GM12875 (cell line): ENCODE measurements at regions not wholly inside any gene's neighbourhood (a gene's known extent, or its start where the extent isn't known, plus 50 kb on each side); places are given as distances from the start of the nearest gene placed in this dataset.

Experiments
- H3K4me3 ChIP-seq: one replicate; pipeline ENCODE4 v1.5.1; 2011; ENCODE audit warnings: low read depth, low read length, control low read depth
- TF ChIP-seq, protein P1 (sequence below): IDR thresholded peaks from 2 replicates; pipeline ENCODE4 v1.5.1; 2011; ENCODE audit warnings: low read depth, mild to moderate bottlenecking, control low read depth, inconsistent platforms, low read length, moderate library complexity, borderline replicate concordance; ENCODE audit not compliant: insufficient read depth

DNA sequence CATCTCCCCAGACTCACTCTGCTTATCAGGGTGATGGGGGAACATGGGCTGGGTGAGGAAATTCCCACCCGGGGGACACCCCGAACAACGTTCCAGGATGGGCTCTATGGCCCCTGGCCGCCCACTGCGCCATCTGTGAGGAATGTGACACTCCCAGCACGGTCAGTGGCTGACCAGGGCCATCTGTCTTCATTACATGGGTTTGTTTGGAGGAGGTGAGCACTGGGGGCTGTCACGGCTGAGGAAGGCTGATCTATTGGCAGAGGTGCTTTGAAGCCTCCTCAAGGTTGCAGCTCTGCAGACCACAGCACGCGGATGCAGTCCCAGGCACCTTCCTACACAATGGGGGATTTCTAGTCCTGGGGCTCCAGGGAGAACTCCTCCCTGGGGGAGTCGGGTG lies 214.1 kb upstream of the FOXF1 start:
- TF ChIP-seq, protein P1, sequence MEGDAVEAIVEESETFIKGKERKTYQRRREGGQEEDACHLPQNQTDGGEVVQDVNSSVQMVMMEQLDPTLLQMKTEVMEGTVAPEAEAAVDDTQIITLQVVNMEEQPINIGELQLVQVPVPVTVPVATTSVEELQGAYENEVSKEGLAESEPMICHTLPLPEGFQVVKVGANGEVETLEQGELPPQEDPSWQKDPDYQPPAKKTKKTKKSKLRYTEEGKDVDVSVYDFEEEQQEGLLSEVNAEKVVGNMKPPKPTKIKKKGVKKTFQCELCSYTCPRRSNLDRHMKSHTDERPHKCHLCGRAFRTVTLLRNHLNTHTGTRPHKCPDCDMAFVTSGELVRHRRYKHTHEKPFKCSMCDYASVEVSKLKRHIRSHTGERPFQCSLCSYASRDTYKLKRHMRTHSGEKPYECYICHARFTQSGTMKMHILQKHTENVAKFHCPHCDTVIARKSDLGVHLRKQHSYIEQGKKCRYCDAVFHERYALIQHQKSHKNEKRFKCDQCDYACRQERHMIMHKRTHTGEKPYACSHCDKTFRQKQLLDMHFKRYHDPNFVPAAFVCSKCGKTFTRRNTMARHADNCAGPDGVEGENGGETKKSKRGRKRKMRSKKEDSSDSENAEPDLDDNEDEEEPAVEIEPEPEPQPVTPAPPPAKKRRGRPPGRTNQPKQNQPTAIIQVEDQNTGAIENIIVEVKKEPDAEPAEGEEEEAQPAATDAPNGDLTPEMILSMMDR: no peak
- no peak overlapping the region for H3K4me3 ChIP-seq

DNA sequence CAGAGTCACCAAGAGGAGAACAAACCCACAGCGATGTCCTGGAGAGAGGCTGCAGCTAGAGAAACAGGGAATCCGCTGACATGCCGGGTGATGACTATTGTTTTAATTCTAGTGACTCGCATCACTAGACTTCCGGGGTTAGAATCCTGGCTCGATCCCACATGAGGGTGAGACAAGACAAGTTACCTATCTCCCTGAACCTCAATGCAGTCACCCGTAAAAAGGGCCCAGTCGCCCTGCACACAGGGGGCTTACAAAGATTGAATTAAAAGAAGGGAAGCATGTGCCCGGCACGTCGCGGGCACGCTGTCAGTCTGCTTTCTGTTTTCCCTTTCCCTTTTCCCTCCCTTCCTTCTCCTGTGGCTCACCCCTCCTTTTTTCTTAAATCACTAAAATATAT lies 212.9 kb upstream of the FOXF1 start:
- TF ChIP-seq, protein P1: no peak
- no peak overlapping the region for H3K4me3 ChIP-seq

DNA sequence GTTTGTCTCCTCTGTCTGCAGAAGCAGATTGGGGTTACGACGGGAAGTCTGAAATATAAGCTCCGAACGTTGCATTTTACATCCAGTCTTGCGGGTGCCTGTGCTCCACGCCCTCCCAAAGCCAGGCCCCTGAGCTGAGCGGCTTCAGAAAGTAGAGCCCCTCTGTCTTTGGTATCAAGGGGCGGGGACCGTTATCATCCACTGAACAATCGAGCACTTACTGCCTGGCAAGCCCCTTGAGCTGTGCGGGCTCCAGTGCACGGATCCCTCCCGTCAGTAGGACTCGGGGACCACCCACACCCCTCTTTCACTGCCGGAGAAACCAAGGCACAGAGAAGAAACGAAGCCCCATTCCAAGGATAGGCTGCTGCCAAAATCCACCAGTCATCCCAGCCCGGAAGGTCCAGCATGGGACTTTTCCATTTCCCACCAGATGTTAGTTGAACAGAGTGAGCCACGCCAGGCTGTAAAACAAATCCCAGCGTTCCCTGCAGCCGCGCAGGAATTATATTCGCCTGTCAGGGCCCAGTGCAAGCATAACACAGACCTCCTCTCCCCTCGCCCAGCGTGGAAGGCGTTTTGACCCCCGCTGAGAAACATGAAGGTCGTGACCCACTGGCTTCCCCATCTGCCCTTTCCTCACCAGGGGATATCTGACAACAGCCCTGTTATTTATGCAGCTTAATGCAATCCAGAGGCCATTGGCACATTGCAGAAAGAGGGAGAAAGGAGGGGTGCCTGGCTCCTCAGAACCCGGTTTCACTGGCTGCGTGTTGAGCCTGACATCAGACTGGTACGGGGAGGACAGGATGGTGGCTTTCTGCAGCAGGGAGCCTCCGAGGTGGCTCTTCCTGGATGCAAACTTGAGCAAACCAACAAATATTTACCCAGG lies 212.2 kb upstream of the FOXF1 start:
- H3K4me3 ChIP-seq: no peak overlapping the region

DNA sequence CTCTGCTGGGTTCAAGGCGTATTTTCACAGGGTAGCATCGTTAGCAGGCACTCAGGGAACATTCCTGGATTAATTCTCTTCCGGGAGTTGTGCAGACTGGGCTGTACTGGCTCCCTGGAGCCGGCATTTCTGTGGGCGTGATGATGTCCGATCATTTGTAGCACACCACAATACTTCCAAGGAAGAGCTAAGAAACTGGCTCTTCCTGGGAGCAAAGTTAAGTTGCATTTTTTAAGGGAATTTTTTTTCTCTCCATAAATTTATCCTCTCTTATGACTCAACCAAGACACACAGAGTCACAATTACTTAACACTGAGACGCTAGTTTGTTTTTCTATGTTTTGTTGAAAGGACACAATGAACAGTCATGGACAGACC lies 211.6 kb upstream of the FOXF1 start:
- TF ChIP-seq, protein P1: no peak
- H3K4me3 ChIP-seq: no peak overlapping the region

More for the DNA sequence above, 212.2 kb upstream of the FOXF1 start:
- TF ChIP-seq, protein P1: no peak

DNA sequence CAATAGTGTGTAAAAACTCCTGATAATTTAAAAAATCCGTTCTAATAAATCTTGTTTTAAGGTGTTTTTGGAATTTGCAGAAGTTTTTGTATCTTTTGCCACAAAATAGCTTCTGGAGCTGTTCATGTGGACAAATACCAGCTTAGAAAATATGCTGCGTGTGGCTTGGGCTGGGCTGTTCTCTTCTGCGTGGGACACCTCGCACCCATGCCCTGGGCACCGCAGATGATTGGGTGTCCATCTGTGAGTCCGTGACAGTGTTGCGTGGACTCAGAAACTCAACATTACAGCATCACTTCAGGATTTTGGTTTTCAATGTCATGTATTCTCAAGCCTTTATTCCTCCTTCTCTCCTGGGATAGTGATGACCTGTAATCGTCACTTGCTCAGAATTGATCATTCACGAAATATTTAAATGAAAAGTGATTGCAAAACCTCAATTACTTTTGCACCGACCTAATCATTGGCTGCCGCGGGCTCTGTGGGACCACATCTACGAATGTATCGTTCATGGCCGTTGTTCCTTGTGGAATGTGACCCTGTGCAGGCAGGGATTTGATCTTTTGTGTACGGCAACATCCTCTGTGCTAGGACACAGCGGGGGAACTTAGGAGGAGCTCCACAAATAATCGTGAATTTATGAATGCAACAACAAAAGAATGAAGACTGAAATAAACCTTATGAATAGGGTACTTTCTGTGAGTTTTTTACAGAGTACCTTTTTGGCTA lies 210.3 kb upstream of the FOXF1 start:
- H3K4me3 ChIP-seq: no peak overlapping the region
- TF ChIP-seq, protein P1: no peak

DNA sequence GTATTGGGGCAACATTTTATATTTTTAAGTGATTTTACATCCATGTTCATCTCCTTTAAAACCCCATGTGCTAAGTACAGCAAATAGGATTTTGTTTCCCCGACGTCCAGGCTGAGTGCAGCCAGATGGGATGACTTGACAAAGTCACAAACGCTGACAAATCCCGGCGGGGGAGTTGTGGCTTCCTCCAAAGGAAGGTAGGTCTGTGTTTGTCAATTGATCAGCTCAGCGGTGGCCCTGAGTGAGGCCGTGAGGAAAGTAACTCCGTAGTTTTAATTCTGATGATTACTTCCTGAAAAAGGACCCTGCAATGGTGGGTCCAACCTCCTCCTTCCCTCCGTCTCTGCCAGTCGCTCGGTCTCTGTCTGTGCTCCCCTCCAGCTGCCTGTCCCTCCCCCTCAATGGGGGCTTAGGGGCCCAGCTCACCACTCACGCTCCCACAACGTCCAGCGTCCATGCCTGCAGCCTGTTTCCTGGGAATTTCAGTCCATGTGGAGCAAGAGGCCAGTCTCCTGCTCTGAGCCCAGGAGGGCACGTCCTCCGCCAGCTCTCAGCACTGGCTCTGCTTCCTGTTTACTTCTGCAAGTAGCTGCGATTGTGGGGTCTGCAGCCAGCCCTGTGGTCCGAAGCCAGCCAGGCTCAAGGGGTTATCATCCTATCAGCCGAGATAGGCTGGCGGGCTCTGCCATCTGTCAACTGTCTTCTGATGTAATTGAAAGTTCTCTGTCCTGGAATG lies 209.4 kb upstream of the FOXF1 start:
- TF ChIP-seq, protein P1: no peak
- no peak overlapping the region for H3K4me3 ChIP-seq
